ENCODE measurements at regions not wholly inside any gene's neighbourhood (a gene's known extent, or its start where the extent isn't known, plus 50 kb on each side); places are given as distances from the start of the nearest gene placed in this dataset.
A peak's percentile ranks its signal among the peaks of the same experiment; 100 is the strongest.

GRCh38 chr2:217270485-217271121 is 410.7 kb upstream of the TNP1 start:
- DNase-seq (no peak), ATAC-seq (no peak)

GRCh38 chr2:217269701-217270484 is 410.0 kb upstream of the TNP1 start:
- ATAC-seq: no peak
- no peak for DNase-seq

- ATAC-seq (no peak), DNase-seq (no peak)
These were observed 409.1 kb upstream of the TNP1 start for GRCh38 chr2:217268978-217269377.

- no peak for DNase-seq
- ATAC-seq: no peak
These were observed 407.9 kb upstream of the TNP1 start for GRCh38 chr2:217267758-217268157.

- no peak for ATAC-seq
- DNase-seq: no peak
These were observed 403.9 kb upstream of the TNP1 start for GRCh38 chr2:217263756-217264155.

GRCh38 chr2:217262911-217263310 is 403.0 kb upstream of the TNP1 start:
- no peak for ATAC-seq

GRCh38 chr2:217261452-217261851 is 401.6 kb upstream of the TNP1 start:
- no peak for ATAC-seq
- DNase-seq: no peak

More at GRCh38 chr2:217262911-217263310, 403.0 kb upstream of the TNP1 start:
- DNase-seq: no peak

- DNase-seq: no peak
- ATAC-seq: no peak
These were observed 400.7 kb upstream of the TNP1 start for GRCh38 chr2:217260441-217261115.

- DNase-seq (no peak), ATAC-seq (no peak)
These were observed 398.3 kb upstream of the TNP1 start for GRCh38 chr2:217258170-217258569.

GRCh38 chr2:217256251-217256650 is 396.4 kb upstream of the TNP1 start:
- no peak for ATAC-seq

GRCh38 chr2:217254111-217254510 is 394.2 kb upstream of the TNP1 start:
- ATAC-seq: no peak
- DNase-seq: no peak

More at GRCh38 chr2:217256251-217256650, 396.4 kb upstream of the TNP1 start:
- no peak for DNase-seq

- DNase-seq (no peak), ATAC-seq (no peak)
These were observed 392.3 kb upstream of the TNP1 start for GRCh38 chr2:217252181-217252580.

- ATAC-seq: no peak
- DNase-seq: no peak
These were observed 390.2 kb upstream of the TNP1 start for GRCh38 chr2:217250013-217250524.

GRCh38 chr2:217249121-217250012 is 389.5 kb upstream of the TNP1 start:
- no peak for ATAC-seq
- no peak for DNase-seq

- no peak for ATAC-seq
- DNase-seq: no peak
These were observed 388.6 kb upstream of the TNP1 start for GRCh38 chr2:217248312-217248935.

- ATAC-seq (no peak), DNase-seq (no peak)
These were observed 387.6 kb upstream of the TNP1 start for GRCh38 chr2:217247476-217247875.

GRCh38 chr2:217246108-217246507 is 386.2 kb upstream of the TNP1 start:
- peak; percentile 56 for ATAC-seq

GRCh38 chr2:217244815-217245214 is 385.0 kb upstream of the TNP1 start:
- ATAC-seq (no peak), DNase-seq (no peak)

More at GRCh38 chr2:217246108-217246507, 386.2 kb upstream of the TNP1 start:
- DNase-seq: no peak

GRCh38 chr2:217242947-217243346 is 383.1 kb upstream of the TNP1 start:
- ATAC-seq (no peak), DNase-seq (no peak)

- DNase-seq: no peak
- no peak for ATAC-seq
These were observed 371.9 kb upstream of the TNP1 start for GRCh38 chr2:217231724-217232123.

- DNase-seq (no peak), ATAC-seq (no peak)
These were observed 371.3 kb upstream of the TNP1 start for GRCh38 chr2:217231212-217231611.
